ENCODE measurements at regions not wholly inside any gene's neighbourhood (a gene's known extent, or its start where the extent isn't known, plus 50 kb on each side); places are given as distances from the start of the nearest gene placed in this dataset.

GRCh38 chr1:184302346-184302745, 84.5 kb upstream of the C1orf21 start:
- TF ChIP-seq, protein P1, sequence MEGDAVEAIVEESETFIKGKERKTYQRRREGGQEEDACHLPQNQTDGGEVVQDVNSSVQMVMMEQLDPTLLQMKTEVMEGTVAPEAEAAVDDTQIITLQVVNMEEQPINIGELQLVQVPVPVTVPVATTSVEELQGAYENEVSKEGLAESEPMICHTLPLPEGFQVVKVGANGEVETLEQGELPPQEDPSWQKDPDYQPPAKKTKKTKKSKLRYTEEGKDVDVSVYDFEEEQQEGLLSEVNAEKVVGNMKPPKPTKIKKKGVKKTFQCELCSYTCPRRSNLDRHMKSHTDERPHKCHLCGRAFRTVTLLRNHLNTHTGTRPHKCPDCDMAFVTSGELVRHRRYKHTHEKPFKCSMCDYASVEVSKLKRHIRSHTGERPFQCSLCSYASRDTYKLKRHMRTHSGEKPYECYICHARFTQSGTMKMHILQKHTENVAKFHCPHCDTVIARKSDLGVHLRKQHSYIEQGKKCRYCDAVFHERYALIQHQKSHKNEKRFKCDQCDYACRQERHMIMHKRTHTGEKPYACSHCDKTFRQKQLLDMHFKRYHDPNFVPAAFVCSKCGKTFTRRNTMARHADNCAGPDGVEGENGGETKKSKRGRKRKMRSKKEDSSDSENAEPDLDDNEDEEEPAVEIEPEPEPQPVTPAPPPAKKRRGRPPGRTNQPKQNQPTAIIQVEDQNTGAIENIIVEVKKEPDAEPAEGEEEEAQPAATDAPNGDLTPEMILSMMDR (IDR thresholded peaks at IDR 0.05), result no peak
- TF ChIP-seq POLR2A (IDR thresholded peaks at IDR 0.05), result no peak

All from thyroid gland (tissue), 4 donors.